ENCODE measurements at regions not wholly inside any gene's neighbourhood (a gene's known extent, or its start where the extent isn't known, plus 50 kb on each side); places are given as distances from the start of the nearest gene placed in this dataset.

DNA sequence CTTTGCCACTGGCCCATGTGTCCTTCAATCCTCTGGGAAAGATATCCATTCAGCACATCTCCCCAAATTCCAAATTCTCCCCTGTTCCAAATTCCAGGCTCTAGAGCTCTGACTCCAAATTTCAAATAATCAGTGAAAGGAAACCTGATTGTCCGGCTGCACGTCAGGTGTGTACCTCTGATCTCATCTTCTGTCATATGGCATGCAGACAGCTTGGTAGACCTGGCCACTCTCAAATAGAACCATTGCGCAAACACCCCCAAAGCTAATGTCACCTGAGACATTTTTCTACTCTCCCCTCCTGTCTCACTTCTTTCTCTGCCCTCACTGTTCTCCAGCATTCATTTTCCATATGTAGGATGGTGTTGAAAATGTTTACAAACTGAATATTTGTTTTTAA, 337.0 kb upstream of the DYNLRB2 start:
- TF ChIP-seq, protein P1, sequence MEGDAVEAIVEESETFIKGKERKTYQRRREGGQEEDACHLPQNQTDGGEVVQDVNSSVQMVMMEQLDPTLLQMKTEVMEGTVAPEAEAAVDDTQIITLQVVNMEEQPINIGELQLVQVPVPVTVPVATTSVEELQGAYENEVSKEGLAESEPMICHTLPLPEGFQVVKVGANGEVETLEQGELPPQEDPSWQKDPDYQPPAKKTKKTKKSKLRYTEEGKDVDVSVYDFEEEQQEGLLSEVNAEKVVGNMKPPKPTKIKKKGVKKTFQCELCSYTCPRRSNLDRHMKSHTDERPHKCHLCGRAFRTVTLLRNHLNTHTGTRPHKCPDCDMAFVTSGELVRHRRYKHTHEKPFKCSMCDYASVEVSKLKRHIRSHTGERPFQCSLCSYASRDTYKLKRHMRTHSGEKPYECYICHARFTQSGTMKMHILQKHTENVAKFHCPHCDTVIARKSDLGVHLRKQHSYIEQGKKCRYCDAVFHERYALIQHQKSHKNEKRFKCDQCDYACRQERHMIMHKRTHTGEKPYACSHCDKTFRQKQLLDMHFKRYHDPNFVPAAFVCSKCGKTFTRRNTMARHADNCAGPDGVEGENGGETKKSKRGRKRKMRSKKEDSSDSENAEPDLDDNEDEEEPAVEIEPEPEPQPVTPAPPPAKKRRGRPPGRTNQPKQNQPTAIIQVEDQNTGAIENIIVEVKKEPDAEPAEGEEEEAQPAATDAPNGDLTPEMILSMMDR (IDR thresholded peaks at IDR 0.05) = no peak
- TF ChIP-seq POLR2A (IDR thresholded peaks at IDR 0.05) = no peak

All from Peyer's patch (tissue), 4 donors.